T-cell (primary cell): ENCODE measurements at regions not wholly inside any gene's neighbourhood (a gene's known extent, or its start where the extent isn't known, plus 50 kb on each side); places are given as distances from the start of the nearest gene placed in this dataset.

Experiments
- ATAC-seq, 4 experiments: fragments of 200-7000 bp in 3 of 4; fragments of 150-1000 bp in 1 of 4; cut with Tn5 transposase; replicated peaks in 1 of 4; 1 replicate in 3 of 4; 2 replicates in 1 of 4; pipeline ENCODE4 v1.10.0; 2021; ENCODE audit warnings: moderate library complexity in 3 of 4, mild to moderate bottlenecking in 2 of 4, moderate number of reproducible peaks in 1 of 4
- CTCF ChIA-PET, 2 donors: fragments of 300-600 bp; sonication (Branson Sonifier 250); formaldehyde crosslinking; loops; one replicate each; lab custom pipeline; 2022; ENCODE audit warnings: antibody characterized with exemption in 2 of 2; lab: Charles Lee
- POLR2A ChIA-PET, 2 donors: fragments of 300-600 bp; sonication (Branson Sonifier 250); formaldehyde crosslinking; loops; one replicate each; lab custom pipeline; 2022; ENCODE audit warnings: antibody characterized with exemption in 2 of 2; lab: Charles Lee
- DNase-seq, 35 experiments: peaks; one replicate each; pipeline versions ENCODE4 v3.0.0 to v3.0.0-alpha.2; 2013 to 2023
- H3K27ac ChIP-seq: one replicate; pipeline ENCODE4 v1.5.1; 2013; ENCODE audit warnings: low read length
- H3K27me3 ChIP-seq, 2 experiments: replicated peaks in 1 of 2; 1 replicate in 1 of 2; 2 replicates in 1 of 2; pipeline versions ENCODE4 v1.6.1 to v1.7.0; 2013; ENCODE audit warnings: low read length in 1 of 2, mixed read lengths in 1 of 2; ENCODE audit not compliant: control insufficient read depth in 2 of 2, insufficient read depth in 2 of 2; ENCODE audit errors: extremely low read depth in 1 of 2
- H3K36me3 ChIP-seq, 2 donors: 1 replicate in 1 of 2; 2 replicates in 1 of 2; pipeline versions ENCODE4 v1.6.1 to v1.7.0; 2013; ENCODE audit warnings: low read length in 1 of 2; ENCODE audit not compliant: control insufficient read depth in 2 of 2, insufficient read depth in 1 of 2; ENCODE audit errors: extremely low read depth in 1 of 2
- H3K4me1 ChIP-seq, 2 experiments: 1 replicate in 1 of 2; 2 replicates in 1 of 2; pipeline versions ENCODE4 v1.6.1 to v1.7.0; 2013; ENCODE audit warnings: low read length in 2 of 2, mixed read lengths in 1 of 2; ENCODE audit not compliant: insufficient read depth in 2 of 2, control insufficient read depth in 1 of 2; ENCODE audit errors: extremely low read depth in 1 of 2
- H3K4me3 ChIP-seq, 2 donors: 1 replicate in 1 of 2; 2 replicates in 1 of 2; pipeline versions ENCODE4 v1.5.1 to v1.7.0; 2013; ENCODE audit warnings: mild to moderate bottlenecking in 2 of 2, low read length in 1 of 2, moderate library complexity in 1 of 2; ENCODE audit not compliant: control insufficient read depth in 1 of 2; ENCODE audit errors: extremely low read depth in 1 of 2
- H3K9me3 ChIP-seq: 2 replicates; pipeline ENCODE4 v1.7.0; 2013
- H3K27ac Mint-ChIP-seq, 2 donors: one replicate each; pipeline ENCODE4 v1.8.0; 2020 to 2021; ENCODE audit warnings: mild to moderate bottlenecking in 2 of 2, mixed read lengths in 2 of 2
- H3K27me3 Mint-ChIP-seq, 2 donors: one replicate each; pipeline ENCODE4 v1.8.0; 2021 to 2022; ENCODE audit warnings: mixed read lengths in 2 of 2
- H3K36me3 Mint-ChIP-seq: one replicate; pipeline ENCODE4 v1.8.0; 2021; ENCODE audit warnings: mixed read lengths
- H3K4me1 Mint-ChIP-seq, 3 donors: one replicate each; pipeline ENCODE4 v1.8.0; 2020 to 2022; ENCODE audit warnings: mixed read lengths in 3 of 3, mild to moderate bottlenecking in 1 of 3
- H3K4me3 Mint-ChIP-seq, 3 donors: one replicate each; pipeline ENCODE4 v1.8.0; 2020 to 2022; ENCODE audit warnings: mild to moderate bottlenecking in 3 of 3, mixed read lengths in 3 of 3, moderate library complexity in 3 of 3
- H3K9me3 Mint-ChIP-seq, 3 donors: one replicate each; pipeline ENCODE4 v1.8.0; 2020 to 2022; ENCODE audit warnings: mixed read lengths in 3 of 3
- WGBS: methylation state at CpG from one replicate; pipeline ENCODE4 v1.1.5; 2013; ENCODE audit warnings: missing lambda C conversion rate; ENCODE audit not compliant: insufficient coverage; 5-methylcytosine and 5-hydroxymethylcytosine counted together

GRCh38 chr3:14295801-14296200, 106.6 kb upstream of the SLC6A6 start:
- H3K27ac Mint-ChIP-seq, result no peak overlapping the region
- WGBS, result no CpG with 5 or more reads among the region's 5 CpGs
- no peaks in the 10 kb centered on the region for H3K36me3 Mint-ChIP-seq
- Histone ChIP-seq H3K36me3 (no peaks in the 10 kb centered on the region), H3K4me1 (peaks cover 0 to 11% of the 10 kb centered on the region in 2 experiments), H3K27ac (no peak overlapping the region), H3K4me3 (no peak overlapping the region), H3K27me3 (peaks cover 0 to 7% of the 10 kb centered on the region in 2 experiments), H3K9me3 (no peaks in the 10 kb centered on the region)
- ATAC-seq (no peak), DNase-seq (no peak)
- H3K4me3 Mint-ChIP-seq, result no peak overlapping the region
- peaks cover 7 to 9% of the 10 kb centered on the region in 2 donors for H3K27me3 Mint-ChIP-seq
- ChIA-PET CTCF (no interaction called here), POLR2A (no interaction called here)
- H3K4me1 Mint-ChIP-seq, result peaks cover 0 to 8% (median 4%) of the 10 kb centered on the region in 3 donors
- no peaks in the 10 kb centered on the region for H3K9me3 Mint-ChIP-seq

GRCh38 chr3:14297305-14297704, 105.1 kb upstream of the SLC6A6 start:
- Histone ChIP-seq H3K27ac (no peak overlapping the region), H3K9me3 (no peaks in the 10 kb centered on the region), H3K4me3 (no peak overlapping the region), H3K36me3 (no peaks in the 10 kb centered on the region), H3K27me3 (peaks cover 0 to 7% of the 10 kb centered on the region in 2 experiments), H3K4me1 (peaks cover 0 to 11% of the 10 kb centered on the region in 2 experiments)
- H3K4me3 Mint-ChIP-seq, result no peak overlapping the region
- ATAC-seq, result no peak
- WGBS, result 84% methylated on average over 7 of the region's 8 CpGs
- no peaks in the 10 kb centered on the region for H3K36me3 Mint-ChIP-seq
- H3K27me3 Mint-ChIP-seq, result peaks cover 7 to 9% of the 10 kb centered on the region in 2 donors
- H3K4me1 Mint-ChIP-seq, result peaks cover 0 to 8% (median 4%) of the 10 kb centered on the region in 3 donors
- no peak overlapping the region for H3K27ac Mint-ChIP-seq
- ChIA-PET POLR2A (no interaction called here), CTCF (no interaction called here)
- no peak for DNase-seq
- no peaks in the 10 kb centered on the region for H3K9me3 Mint-ChIP-seq

GRCh38 chr3:14297784-14298236, 104.6 kb upstream of the SLC6A6 start:
- ChIA-PET POLR2A (no interaction called here), CTCF (no interaction called here)
- H3K27ac ChIP-seq, result no peak overlapping the region

GRCh38 chr3:14298442-14298841, 104.0 kb upstream of the SLC6A6 start:
- POLR2A ChIA-PET, result no interaction called here
- H3K27ac ChIP-seq, result no peak overlapping the region
- peaks cover 0 to 14% of the 10 kb centered on the region in 2 experiments for H3K27me3 ChIP-seq
- H3K4me1 ChIP-seq, result peaks cover 0 to 16% of the 10 kb centered on the region in 2 experiments
- CTCF ChIA-PET, result no interaction called here
- no peaks in the 10 kb centered on the region for H3K36me3 ChIP-seq
- H3K4me1 Mint-ChIP-seq, result peaks cover 7 to 13% (median 8%) of the 10 kb centered on the region in 3 donors
- H3K4me3 ChIP-seq, result no peak overlapping the region
- H3K9me3 ChIP-seq, result no peaks in the 10 kb centered on the region
- H3K4me3 Mint-ChIP-seq, result no peak overlapping the region
- 56% methylated on average over 2 of the region's 5 CpGs for WGBS
- no peaks in the 10 kb centered on the region for H3K36me3 Mint-ChIP-seq
- DNase-seq (no peak), ATAC-seq (no peak)
- H3K9me3 Mint-ChIP-seq, result no peaks in the 10 kb centered on the region
- H3K27me3 Mint-ChIP-seq, result peaks cover 7 to 9% of the 10 kb centered on the region in 2 donors
- no peak overlapping the region for H3K27ac Mint-ChIP-seq

More at GRCh38 chr3:14297784-14298236, 104.6 kb upstream of the SLC6A6 start:
- Mint-ChIP-seq H3K4me1 (peaks cover 2 to 8% (median 4%) of the 10 kb centered on the region in 3 donors), H3K27ac (no peak overlapping the region), H3K9me3 (no peaks in the 10 kb centered on the region), H3K27me3 (peaks cover 7 to 9% of the 10 kb centered on the region in 2 donors), H3K36me3 (no peaks in the 10 kb centered on the region), H3K4me3 (no peak overlapping the region)
- no peak for ATAC-seq
- Histone ChIP-seq H3K36me3 (no peaks in the 10 kb centered on the region), H3K4me3 (no peak overlapping the region), H3K4me1 (peaks cover 0 to 11% of the 10 kb centered on the region in 2 experiments), H3K9me3 (no peaks in the 10 kb centered on the region), H3K27me3 (peaks cover 0 to 8% of the 10 kb centered on the region in 2 experiments)
- no peak for DNase-seq
- 85% methylated on average over 31 of the region's 37 CpGs for WGBS

GRCh38 chr3:14298991-14299555, 103.3 kb upstream of the SLC6A6 start:
- H3K36me3 Mint-ChIP-seq, result no peaks in the 10 kb centered on the region
- Histone ChIP-seq H3K4me1 (peaks cover 0 to 20% of the 10 kb centered on the region in 2 experiments), H3K27me3 (peaks cover 0 to 14% of the 10 kb centered on the region in 2 experiments), H3K4me3 (no peak overlapping the region), H3K9me3 (no peaks in the 10 kb centered on the region), H3K27ac (no peak overlapping the region), H3K36me3 (no peaks in the 10 kb centered on the region)
- ATAC-seq (no peak), DNase-seq (no peak)
- H3K9me3 Mint-ChIP-seq, result no peaks in the 10 kb centered on the region
- no peak overlapping the region for H3K27ac Mint-ChIP-seq
- 91% methylated on average over 6 of the region's 8 CpGs for WGBS
- peaks cover 7 to 15% of the 10 kb centered on the region in 2 donors for H3K27me3 Mint-ChIP-seq
- peaks cover 11 to 17% (median 13%) of the 10 kb centered on the region in 3 donors for H3K4me1 Mint-ChIP-seq
- ChIA-PET CTCF (no interaction called here), POLR2A (no interaction called here)
- no peak overlapping the region for H3K4me3 Mint-ChIP-seq

GRCh38 chr3:14299767-14300166, 102.6 kb upstream of the SLC6A6 start:
- H3K36me3 Mint-ChIP-seq, result no peaks in the 10 kb centered on the region
- ATAC-seq (no peak), DNase-seq (no peak)
- no peak overlapping the region for H3K27ac ChIP-seq
- no peaks in the 10 kb centered on the region for H3K36me3 ChIP-seq
- peaks cover 0 to 20% of the 10 kb centered on the region in 2 experiments for H3K4me1 ChIP-seq
- no peaks in the 10 kb centered on the region for H3K9me3 Mint-ChIP-seq
- H3K9me3 ChIP-seq, result no peaks in the 10 kb centered on the region
- 86% methylated on average over 1 of the region's 5 CpGs for WGBS
- POLR2A ChIA-PET, result no interaction called here
- peaks cover 0 to 19% of the 10 kb centered on the region in 2 experiments for H3K27me3 ChIP-seq
- no peak overlapping the region for H3K27ac Mint-ChIP-seq
- H3K4me3 Mint-ChIP-seq, result no peak overlapping the region
- H3K4me1 Mint-ChIP-seq, result peaks cover 9 to 13% (median 10%) of the 10 kb centered on the region in 3 donors
- H3K27me3 Mint-ChIP-seq, result peaks cover 4 to 17% of the 10 kb centered on the region in 2 donors
- H3K4me3 ChIP-seq, result no peak overlapping the region
- CTCF ChIA-PET, result no interaction called here
